ENCODE measurements at regions not wholly inside any gene's neighbourhood (a gene's known extent, or its start where the extent isn't known, plus 50 kb on each side); places are given as distances from the start of the nearest gene placed in this dataset.

DNA sequence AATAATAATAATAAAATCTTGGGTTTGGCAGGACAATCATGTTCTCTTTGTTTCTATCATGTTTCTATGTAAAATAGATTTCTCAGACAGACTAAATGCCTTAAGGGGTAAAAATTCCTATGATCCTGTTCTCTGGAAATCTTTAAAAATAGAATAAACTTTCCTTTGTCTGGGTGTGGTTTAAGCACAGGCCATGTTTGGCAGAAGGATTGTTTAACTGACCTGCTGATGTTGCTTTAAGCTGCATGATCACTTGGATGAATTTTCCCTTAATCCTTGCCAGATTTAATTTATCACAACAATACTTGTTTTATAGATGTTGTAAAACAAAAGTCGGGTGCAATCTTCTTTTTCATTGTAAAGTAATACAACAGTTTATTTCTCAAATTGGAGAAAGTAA, 341.7 kb upstream of the FAT1 start:
- TF ChIP-seq, protein P1, sequence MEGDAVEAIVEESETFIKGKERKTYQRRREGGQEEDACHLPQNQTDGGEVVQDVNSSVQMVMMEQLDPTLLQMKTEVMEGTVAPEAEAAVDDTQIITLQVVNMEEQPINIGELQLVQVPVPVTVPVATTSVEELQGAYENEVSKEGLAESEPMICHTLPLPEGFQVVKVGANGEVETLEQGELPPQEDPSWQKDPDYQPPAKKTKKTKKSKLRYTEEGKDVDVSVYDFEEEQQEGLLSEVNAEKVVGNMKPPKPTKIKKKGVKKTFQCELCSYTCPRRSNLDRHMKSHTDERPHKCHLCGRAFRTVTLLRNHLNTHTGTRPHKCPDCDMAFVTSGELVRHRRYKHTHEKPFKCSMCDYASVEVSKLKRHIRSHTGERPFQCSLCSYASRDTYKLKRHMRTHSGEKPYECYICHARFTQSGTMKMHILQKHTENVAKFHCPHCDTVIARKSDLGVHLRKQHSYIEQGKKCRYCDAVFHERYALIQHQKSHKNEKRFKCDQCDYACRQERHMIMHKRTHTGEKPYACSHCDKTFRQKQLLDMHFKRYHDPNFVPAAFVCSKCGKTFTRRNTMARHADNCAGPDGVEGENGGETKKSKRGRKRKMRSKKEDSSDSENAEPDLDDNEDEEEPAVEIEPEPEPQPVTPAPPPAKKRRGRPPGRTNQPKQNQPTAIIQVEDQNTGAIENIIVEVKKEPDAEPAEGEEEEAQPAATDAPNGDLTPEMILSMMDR (IDR thresholded peaks at IDR 0.05) = no peak
- no peak for TF ChIP-seq POLR2A (IDR thresholded peaks at IDR 0.05)
